ENCODE measurements at regions not wholly inside any gene's neighbourhood (a gene's known extent, or its start where the extent isn't known, plus 50 kb on each side); places are given as distances from the start of the nearest gene placed in this dataset.

DNA sequence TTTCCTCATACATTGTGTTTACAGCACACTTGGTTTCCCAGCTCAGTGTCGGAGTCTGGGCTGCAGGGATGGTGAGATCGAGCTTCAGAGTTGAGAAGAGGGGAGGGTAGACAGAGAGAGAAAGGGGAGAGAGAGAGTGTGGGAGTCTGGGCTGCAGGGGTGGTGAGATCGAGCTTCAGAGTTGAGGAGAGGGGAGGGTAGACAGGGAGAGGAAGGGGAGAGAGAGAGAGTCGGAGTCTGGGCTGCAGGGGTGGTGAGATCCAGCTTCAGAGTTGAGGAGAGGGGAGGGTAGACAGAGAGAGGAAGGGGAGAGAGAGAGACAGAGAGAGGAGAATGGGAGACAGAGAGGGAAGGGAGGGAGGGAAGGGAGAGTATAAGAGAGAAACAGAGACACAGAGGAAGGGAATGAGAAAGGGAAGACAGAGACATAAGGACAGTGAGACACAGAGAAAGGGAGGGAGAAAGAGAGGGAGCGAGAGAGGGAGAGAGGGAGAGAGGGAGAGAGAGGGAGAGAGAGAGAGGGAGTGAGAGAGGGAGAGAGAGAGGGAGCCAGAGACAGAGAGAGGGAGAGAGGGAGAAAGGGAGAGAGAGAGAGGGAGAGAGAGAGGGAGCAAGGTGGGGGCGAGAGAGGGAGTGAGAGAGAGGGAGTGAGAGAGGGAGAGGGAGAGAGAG is 222.7 kb upstream of the GMDS start:
- Histone ChIP-seq H3K27me3 (ENCODE audit: insufficient read depth in 3 of 3, low read length in 2 of 3) (no peaks in the 10 kb centered on the region), H3K9me3 (no peaks in the 10 kb centered on the region), H3K4me1 (no peaks in the 10 kb centered on the region), H3K27ac (no peak overlapping the region), H3K4me3 (no peak overlapping the region), H3K36me3 (ENCODE audit: insufficient read depth in 1 of 2, low read depth in 1 of 2) (no peaks in the 10 kb centered on the region)
- no peak for TF ChIP-seq CTCF (IDR thresholded peaks at IDR 0.05)
- DNase-seq = no peak
- ATAC-seq = no peak
- intact Hi-C loops (cut with DNase I) = no loop called here
- 43 to 58% (median 50%) methylated on average over 6 of the region's 6 CpGs for WGBS, 3 donors

DNA sequence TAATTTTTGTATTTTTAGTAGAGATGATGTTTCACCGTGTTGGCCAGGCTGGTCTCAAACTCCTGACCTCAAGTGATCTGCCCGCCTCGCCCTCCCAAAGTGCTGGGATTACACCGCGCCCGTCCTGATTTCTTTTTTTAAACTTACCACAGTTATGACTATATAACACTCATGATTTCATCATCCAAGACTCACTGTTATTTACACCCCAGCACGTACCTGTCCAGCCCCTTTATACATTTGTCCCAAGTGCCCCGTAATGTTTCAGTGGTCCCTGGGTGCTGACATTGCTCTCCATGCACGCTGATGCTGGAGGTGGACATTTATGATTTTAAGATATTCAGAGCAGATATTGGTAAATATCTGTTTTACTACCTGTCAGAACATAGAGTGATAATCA is 219.9 kb upstream of the GMDS start:
- H3K27ac ChIP-seq = no peak overlapping the region
- H3K4me1 ChIP-seq = no peaks in the 10 kb centered on the region
- no peaks in the 10 kb centered on the region for H3K36me3 ChIP-seq (ENCODE audit: insufficient read depth in 1 of 2, low read depth in 1 of 2)
- 79 to 92% (median 88%) methylated on average over 9 of the region's 9 CpGs for WGBS, 3 donors
- DNase-seq = no peak
- TF ChIP-seq CTCF (IDR thresholded peaks at IDR 0.05) = no peak
- intact Hi-C loops (cut with DNase I) = no loop called here
- no peaks in the 10 kb centered on the region for H3K27me3 ChIP-seq (ENCODE audit: insufficient read depth in 3 of 3, low read length in 2 of 3)
- no peak overlapping the region for H3K4me3 ChIP-seq
- no peaks in the 10 kb centered on the region for H3K9me3 ChIP-seq
- ATAC-seq = no peak

- DNase-seq (no peak), ATAC-seq (no peak)
- Histone ChIP-seq H3K4me1 (no peaks in the 10 kb centered on the region), H3K4me3 (no peak overlapping the region), H3K36me3 (ENCODE audit: insufficient read depth in 1 of 2, low read depth in 1 of 2) (no peaks in the 10 kb centered on the region), H3K27me3 (ENCODE audit: insufficient read depth in 3 of 3, low read length in 2 of 3) (no peaks in the 10 kb centered on the region), H3K27ac (no peak overlapping the region), H3K9me3 (no peaks in the 10 kb centered on the region)
- no peak for TF ChIP-seq CTCF (IDR thresholded peaks at IDR 0.05)
- 81 to 88% (median 82%) methylated on average over 5 of the region's 5 CpGs for WGBS, 3 donors
- intact Hi-C loops (cut with DNase I) = no loop called here
Observed at GRCh38 chr6:2464641-2465040, 219.2 kb upstream of the GMDS start.

DNA sequence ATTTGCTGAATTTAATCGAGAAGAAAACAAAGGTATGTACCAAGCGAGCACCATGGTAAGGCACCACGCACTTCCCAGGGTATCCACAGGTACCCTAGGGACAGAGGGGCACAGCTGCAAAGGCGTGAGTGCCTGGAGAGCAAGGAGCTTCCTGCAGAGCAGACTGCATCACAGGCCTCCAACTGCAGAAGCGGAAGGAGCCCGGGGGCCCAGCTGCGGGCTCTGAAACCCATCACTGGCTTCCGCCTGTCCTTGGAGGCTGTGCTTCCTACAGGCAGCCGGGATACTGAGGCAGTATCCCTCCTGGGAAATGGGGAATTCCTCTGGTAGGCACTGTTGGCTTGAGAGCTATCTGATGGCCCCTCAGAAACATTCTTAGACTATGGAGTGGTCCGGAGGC is 217.4 kb upstream of the GMDS start:
- H3K4me3 ChIP-seq = no peak overlapping the region
- DNase-seq = no peak
- ATAC-seq = no peak
- H3K27me3 ChIP-seq (ENCODE audit: insufficient read depth in 3 of 3, low read length in 2 of 3) = no peaks in the 10 kb centered on the region
- H3K4me1 ChIP-seq = no peaks in the 10 kb centered on the region
- WGBS, 3 donors = 80 to 85% (median 83%) methylated on average over 10 of the region's 10 CpGs
- no peaks in the 10 kb centered on the region for H3K36me3 ChIP-seq (ENCODE audit: insufficient read depth in 1 of 2, low read depth in 1 of 2)
- no peaks in the 10 kb centered on the region for H3K9me3 ChIP-seq
- intact Hi-C loops (cut with DNase I) = no loop called here
- TF ChIP-seq CTCF (IDR thresholded peaks at IDR 0.05) = no peak
- H3K27ac ChIP-seq = no peak overlapping the region

DNA sequence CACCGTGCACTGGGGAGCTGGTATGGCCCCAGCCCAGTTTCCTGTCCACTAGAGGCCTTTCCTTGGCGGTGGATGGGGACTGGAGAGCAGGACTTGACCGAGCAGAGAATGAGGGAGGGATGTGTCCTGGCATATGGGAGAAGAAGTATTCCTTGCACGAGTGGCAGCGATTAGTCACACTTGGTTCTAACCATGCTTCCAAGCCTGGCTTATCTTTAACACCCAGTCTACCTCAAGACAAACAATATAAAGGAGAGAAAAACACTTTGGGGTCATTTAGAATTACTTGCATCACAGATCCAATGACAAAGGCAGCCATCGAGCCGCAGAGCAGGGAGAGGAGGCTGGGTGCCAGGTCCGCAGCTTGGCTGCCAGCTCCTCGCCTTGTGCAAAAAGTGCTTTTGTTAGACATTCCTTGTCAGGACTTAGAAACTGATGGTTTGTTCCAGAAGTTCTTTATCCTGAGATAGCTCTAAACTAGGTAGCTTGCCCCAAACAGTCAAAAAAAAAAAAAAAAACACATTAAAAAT is 214.9 kb upstream of the GMDS start:
- 59 to 76% (median 70%) methylated on average over 9 of the region's 9 CpGs for WGBS, 3 donors
- Histone ChIP-seq H3K9me3 (no peaks in the 10 kb centered on the region), H3K27me3 (ENCODE audit: insufficient read depth in 3 of 3, low read length in 2 of 3) (no peaks in the 10 kb centered on the region), H3K27ac (no peak overlapping the region), H3K4me1 (no peaks in the 10 kb centered on the region), H3K36me3 (ENCODE audit: insufficient read depth in 1 of 2, low read depth in 1 of 2) (no peaks in the 10 kb centered on the region), H3K4me3 (no peak overlapping the region)
- ATAC-seq (no peak), DNase-seq (no peak)
- intact Hi-C loops (cut with DNase I) = no loop called here
- TF ChIP-seq CTCF (IDR thresholded peaks at IDR 0.05) = no peak

All from psoas muscle (tissue), 7 donors.